K562 (cell line): ENCODE measurements at regions not wholly inside any gene's neighbourhood (a gene's known extent, or its start where the extent isn't known, plus 50 kb on each side); places are given as distances from the start of the nearest gene placed in this dataset.

Source experiments
- BHLHE40 ChIP-seq: IDR thresholded peaks from 2 replicates; pipeline ENCODE4 v1.6.1; 2011; ENCODE audit warnings: low read length, improper control_type of control experiment
- BRF1 ChIP-seq: IDR thresholded peaks from 3 replicates; pipeline ENCODE4 v1.6.1; 2011; ENCODE audit warnings: borderline replicate concordance, mild to moderate bottlenecking; ENCODE audit not compliant: insufficient read length; ENCODE audit errors: extremely low read depth
- CREB3 ChIP-seq: fragments of 450-650 bp; conservative IDR thresholded peaks from 2 replicates; pipeline ENCODE4 v1.6.1; 2016; ENCODE audit warnings: missing genetic modification characterization, low read depth, mild to moderate bottlenecking, missing compliant biosample characterization, moderate library complexity
- JUN ChIP-seq, 2 experiments: sonication (generic) in 1 of 2; formaldehyde crosslinking in 1 of 2; IDR thresholded peaks; 2 replicates each; pipeline versions ENCODE4 v1.6.1 to v1.8.0; 2012 to 2022; ENCODE audit warnings: borderline replicate concordance in 2 of 2, mild to moderate bottlenecking in 2 of 2, improper control_type of control experiment in 1 of 2, low read depth in 1 of 2, low read length in 1 of 2, missing genetic modification reagents in 1 of 2
- JUND ChIP-seq, 2 experiments: IDR thresholded peaks; 2 replicates in 1 of 2; 3 replicates in 1 of 2; pipeline ENCODE4 v1.6.1; 2011; ENCODE audit warnings: borderline replicate concordance in 2 of 2, low read depth in 2 of 2, low read length in 2 of 2, improper control_type of control experiment in 1 of 2, missing biosample characterization in 1 of 2, missing genetic modification characterization in 1 of 2, missing genetic modification reagents in 1 of 2
- KHSRP ChIP-seq: fragments of 450-650 bp; IDR thresholded peaks from 2 replicates; pipeline ENCODE4 v1.6.1; 2017
- MAZ ChIP-seq, 2 experiments: fragments of 450-650 bp in 1 of 2; sonication (generic) in 1 of 2; formaldehyde crosslinking; IDR thresholded peaks in 1 of 2; conservative IDR thresholded peaks in 1 of 2; 2 replicates each; pipeline versions ENCODE4 v1.4.0 to v1.5.0; 2020; ENCODE audit warnings: mild to moderate bottlenecking in 1 of 2, missing genetic modification reagents in 1 of 2
- PRDM10 ChIP-seq: fragments of 450-650 bp; IDR thresholded peaks from 2 replicates; pipeline ENCODE4 v1.6.1; 2018; ENCODE audit not compliant: partially characterized antibody
- RNF2 ChIP-seq: sonication (generic); IDR thresholded peaks from 2 replicates; pipeline ENCODE4 v1.6.1; 2016
- ZBTB43 ChIP-seq: sonication (generic); formaldehyde crosslinking; IDR thresholded peaks from 2 replicates; pipeline ENCODE4 v1.8.0; 2023; ENCODE audit warnings: mild to moderate bottlenecking, missing genetic modification reagents
- ZKSCAN8 ChIP-seq: fragments of 200-800 bp; sonication (Bioruptor generic); IDR thresholded peaks from 2 replicates; pipeline ENCODE4 v1.6.1; 2016; ENCODE audit warnings: missing genetic modification characterization, missing compliant biosample characterization

DNA sequence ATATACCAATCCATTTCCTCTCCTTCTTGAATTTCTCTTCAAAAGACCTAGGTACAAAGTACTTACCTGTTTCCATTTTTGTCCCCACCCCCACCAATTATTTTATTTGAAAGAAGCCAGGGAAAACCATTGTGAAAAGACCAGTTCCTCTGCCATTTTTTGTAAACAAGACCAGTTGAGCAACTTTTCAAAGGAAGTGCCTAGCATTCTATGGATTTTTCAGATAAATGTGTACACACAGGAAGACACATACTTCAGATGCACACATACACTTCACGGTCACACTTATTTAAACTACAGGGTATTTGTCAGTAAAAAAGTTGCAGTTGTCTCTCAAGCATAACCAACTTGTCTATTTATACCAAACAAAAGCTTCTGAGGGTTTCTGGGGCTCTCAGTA, 587.2 kb upstream of the KLHL4 start:
- TF ChIP-seq BRF1 (no peak), CREB3 (tag) (no peak), JUN (IDR thresholded peaks at IDR 0.05; ENCODE audit: borderline replicate concordance, low read depth, low read length) (no peak), JUN (CRISPR knock-in tag; IDR thresholded peaks at IDR 0.05; ENCODE audit: borderline replicate concordance) (no peak), KHSRP (no peak), RNF2 (no peak), ZKSCAN8 (CRISPR knock-in tag) (no peak), ZBTB43 (CRISPR knock-in tag) (no peak), BHLHE40 (no peak), JUND (IDR thresholded peaks at IDR 0.05; ENCODE audit: borderline replicate concordance, low read depth, low read length) (no peak), JUND (tag; IDR thresholded peaks at IDR 0.05; ENCODE audit: borderline replicate concordance, low read depth, low read length) (no peak), PRDM10 (no peak), MAZ (CRISPR knock-in tag; conservative IDR thresholded peaks at IDR 0.05 in 1 of 2, IDR thresholded peaks at IDR 0.05 in 1 of 2) (no peak)
